ENCODE measurements at regions not wholly inside any gene's neighbourhood (a gene's known extent, or its start where the extent isn't known, plus 50 kb on each side); places are given as distances from the start of the nearest gene placed in this dataset.

DNA sequence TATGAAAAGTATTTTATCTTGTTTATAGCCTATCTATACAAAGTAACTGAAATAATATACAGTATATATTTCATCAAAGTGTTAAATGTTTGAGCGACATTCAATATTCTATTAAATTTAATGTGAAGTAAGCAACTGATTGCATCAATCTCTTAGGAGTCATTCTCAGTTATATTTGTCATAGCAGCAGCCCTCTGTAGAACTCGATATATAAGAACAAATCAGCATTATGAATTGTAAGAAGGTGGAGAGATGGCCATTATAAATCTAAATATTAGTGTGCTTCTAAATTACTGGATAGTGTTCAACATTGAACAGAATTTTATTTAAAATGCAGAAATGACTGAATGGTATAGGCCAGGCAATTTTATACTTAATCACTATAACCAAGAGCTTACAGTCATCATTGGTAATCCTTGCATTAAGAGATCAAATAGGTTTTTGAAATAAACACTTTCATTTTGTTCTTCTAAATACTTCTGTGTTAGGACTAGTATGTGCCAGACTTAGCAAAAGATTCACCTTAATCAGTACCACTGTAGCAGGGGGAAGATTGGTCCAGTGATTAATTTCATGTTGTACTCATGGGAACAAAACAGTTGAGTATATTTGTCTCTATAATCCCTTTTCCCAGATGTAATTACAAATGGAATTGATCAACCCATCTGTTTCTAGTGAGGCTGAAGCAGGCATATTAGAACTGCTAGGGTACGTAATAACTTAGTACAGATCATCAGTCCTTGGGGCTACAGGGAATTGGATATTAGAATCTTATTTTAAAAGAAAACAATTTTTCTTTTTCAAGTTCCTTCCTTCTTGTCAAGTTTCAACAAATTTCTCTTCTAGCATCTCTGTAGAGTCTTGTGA is 108.3 kb upstream of the TYRP1 start:
- DNase-seq (ENCODE audit: low read depth), result no peak
- H3K4me3 ChIP-seq (ENCODE audit: low read depth, low read length), result no peak overlapping the region
- TF ChIP-seq, protein P1, sequence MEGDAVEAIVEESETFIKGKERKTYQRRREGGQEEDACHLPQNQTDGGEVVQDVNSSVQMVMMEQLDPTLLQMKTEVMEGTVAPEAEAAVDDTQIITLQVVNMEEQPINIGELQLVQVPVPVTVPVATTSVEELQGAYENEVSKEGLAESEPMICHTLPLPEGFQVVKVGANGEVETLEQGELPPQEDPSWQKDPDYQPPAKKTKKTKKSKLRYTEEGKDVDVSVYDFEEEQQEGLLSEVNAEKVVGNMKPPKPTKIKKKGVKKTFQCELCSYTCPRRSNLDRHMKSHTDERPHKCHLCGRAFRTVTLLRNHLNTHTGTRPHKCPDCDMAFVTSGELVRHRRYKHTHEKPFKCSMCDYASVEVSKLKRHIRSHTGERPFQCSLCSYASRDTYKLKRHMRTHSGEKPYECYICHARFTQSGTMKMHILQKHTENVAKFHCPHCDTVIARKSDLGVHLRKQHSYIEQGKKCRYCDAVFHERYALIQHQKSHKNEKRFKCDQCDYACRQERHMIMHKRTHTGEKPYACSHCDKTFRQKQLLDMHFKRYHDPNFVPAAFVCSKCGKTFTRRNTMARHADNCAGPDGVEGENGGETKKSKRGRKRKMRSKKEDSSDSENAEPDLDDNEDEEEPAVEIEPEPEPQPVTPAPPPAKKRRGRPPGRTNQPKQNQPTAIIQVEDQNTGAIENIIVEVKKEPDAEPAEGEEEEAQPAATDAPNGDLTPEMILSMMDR (conservative IDR thresholded peaks at IDR 0.05; ENCODE audit: low read depth, low read length), result no peak

GRCh38 chr9:12595400-12595799 is 97.8 kb upstream of the TYRP1 start:
- no peak for DNase-seq (ENCODE audit: low read depth)
- TF ChIP-seq, protein P1 (conservative IDR thresholded peaks at IDR 0.05; ENCODE audit: low read depth, low read length), result no peak
- H3K4me3 ChIP-seq (ENCODE audit: low read depth, low read length), result no peak overlapping the region

DNA sequence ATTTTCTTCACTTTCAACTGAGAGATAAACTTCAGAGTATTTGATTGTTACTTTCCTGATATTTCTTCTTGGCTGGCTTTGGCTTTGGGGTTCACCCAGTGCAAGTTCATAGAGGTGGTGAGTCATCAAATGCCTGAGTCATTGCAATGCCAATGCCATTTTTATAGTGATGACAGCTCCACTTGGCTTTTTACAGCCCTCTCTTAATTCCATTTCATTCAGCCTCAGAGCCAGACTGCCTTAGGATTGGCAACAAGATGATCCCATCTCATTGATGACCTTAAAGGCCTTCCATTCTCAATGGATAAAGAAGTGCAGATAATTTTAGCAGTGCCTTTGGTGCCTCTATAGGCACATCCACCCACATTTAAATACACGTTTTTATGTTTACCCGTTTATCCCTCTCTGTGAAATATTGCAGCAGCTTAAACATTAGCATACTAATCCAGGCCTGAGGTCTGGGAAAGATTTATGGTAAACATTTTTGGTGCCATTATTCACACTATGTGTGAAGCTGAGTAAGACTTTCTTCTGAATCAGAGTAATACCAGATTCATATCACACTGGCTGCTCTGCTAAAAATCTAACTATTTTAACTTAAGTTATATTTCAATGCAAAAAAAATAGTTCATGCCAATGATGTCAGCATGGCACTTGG is 88.9 kb upstream of the TYRP1 start:
- H3K4me3 ChIP-seq (ENCODE audit: low read depth, low read length), result no peak overlapping the region
- peak; percentile 33 for DNase-seq (ENCODE audit: low read depth)
- TF ChIP-seq, protein P1 (conservative IDR thresholded peaks at IDR 0.05; ENCODE audit: low read depth, low read length), result no peak

GRCh38 chr9:12612211-12612770 is 80.9 kb upstream of the TYRP1 start:
- TF ChIP-seq, protein P1 (conservative IDR thresholded peaks at IDR 0.05; ENCODE audit: low read depth, low read length), result no peak
- no peak overlapping the region for H3K4me3 ChIP-seq (ENCODE audit: low read depth, low read length)
- DNase-seq (ENCODE audit: low read depth), result no peak

- H3K4me3 ChIP-seq (ENCODE audit: low read depth, low read length), result no peak overlapping the region
- TF ChIP-seq, protein P1 (conservative IDR thresholded peaks at IDR 0.05; ENCODE audit: low read depth, low read length), result no peak
- no peak for DNase-seq (ENCODE audit: low read depth)
Measured at GRCh38 chr9:12613071-12613470, 80.1 kb upstream of the TYRP1 start.

DNA sequence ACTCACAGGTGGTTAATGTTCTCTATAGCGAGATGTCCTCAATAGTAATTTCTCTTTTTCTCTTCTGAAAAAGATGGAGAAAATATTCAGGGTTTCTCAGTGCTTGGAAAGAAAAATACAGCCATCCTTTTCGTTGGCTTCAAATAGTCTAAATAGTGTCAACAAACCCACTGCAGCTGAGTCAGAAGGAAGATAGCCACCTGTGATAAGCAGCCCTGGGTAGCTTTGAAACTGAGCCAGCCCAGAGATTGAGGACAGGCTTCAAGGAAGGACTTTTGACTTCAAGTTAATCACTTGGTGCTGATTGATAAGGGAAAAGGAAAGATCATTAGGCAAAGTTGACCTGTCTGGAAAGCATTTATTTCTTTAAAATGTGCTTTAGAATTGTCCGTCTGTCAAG is 78.7 kb upstream of the TYRP1 start:
- H3K4me3 ChIP-seq (ENCODE audit: low read depth, low read length), result no peak overlapping the region
- no peak for DNase-seq (ENCODE audit: low read depth)
- TF ChIP-seq, protein P1 (conservative IDR thresholded peaks at IDR 0.05; ENCODE audit: low read depth, low read length), result no peak
